ENCODE measurements at regions not wholly inside any gene's neighbourhood (a gene's known extent, or its start where the extent isn't known, plus 50 kb on each side); places are given as distances from the start of the nearest gene placed in this dataset.

DNA sequence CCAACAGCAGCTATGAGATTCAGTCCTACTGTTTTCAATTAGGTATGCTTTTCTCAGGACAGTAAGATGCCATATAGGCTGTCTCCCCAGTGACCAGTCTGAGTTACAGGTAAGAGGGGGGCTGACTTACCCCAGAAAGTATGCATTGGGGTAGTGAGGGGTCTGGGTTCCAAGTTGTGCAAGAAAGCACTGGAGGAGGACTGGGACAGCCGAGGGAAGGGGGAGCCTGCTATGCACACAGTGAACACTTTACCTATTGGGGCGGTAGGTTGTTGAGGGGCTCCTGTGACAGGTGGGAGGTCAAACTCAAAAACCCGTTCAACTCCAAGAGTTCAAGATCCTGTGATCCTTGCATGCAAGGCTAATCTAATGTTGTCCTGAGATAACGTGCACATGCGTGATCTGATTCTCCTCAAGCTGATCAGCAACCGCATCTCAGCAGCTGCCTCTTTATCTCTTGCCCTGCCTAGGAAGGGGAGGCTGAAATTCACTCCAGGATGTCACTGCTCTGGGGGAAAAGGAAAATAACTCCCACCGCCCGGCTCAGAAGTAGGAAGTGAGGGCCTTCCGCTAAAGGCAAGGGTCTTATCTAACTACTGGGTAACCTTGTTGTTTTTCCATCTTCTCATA, 108.8 kb upstream of the KIT start:
- Histone ChIP-seq H3K27ac (no peak overlapping the region), H3K4me3 (no peak overlapping the region), H3K4me1 (peaks cover 14% of the 10 kb centered on the region), H3K9me3 (no peaks in the 10 kb centered on the region), H3K27me3 (no peaks in the 10 kb centered on the region), H3K36me3 (no peaks in the 10 kb centered on the region)
- peak; percentile 58 to 74 for DNase-seq (ENCODE audit: extremely low spot score in 2 of 2)
- TF ChIP-seq POLR2A (IDR thresholded peaks at IDR 0.05) = no peak
- no peak for TF ChIP-seq POLR2AphosphoS5 (IDR thresholded peaks at IDR 0.05; ENCODE audit: insufficient read depth in 1 of 2, low read depth in 1 of 2)
- TF ChIP-seq, protein P1, sequence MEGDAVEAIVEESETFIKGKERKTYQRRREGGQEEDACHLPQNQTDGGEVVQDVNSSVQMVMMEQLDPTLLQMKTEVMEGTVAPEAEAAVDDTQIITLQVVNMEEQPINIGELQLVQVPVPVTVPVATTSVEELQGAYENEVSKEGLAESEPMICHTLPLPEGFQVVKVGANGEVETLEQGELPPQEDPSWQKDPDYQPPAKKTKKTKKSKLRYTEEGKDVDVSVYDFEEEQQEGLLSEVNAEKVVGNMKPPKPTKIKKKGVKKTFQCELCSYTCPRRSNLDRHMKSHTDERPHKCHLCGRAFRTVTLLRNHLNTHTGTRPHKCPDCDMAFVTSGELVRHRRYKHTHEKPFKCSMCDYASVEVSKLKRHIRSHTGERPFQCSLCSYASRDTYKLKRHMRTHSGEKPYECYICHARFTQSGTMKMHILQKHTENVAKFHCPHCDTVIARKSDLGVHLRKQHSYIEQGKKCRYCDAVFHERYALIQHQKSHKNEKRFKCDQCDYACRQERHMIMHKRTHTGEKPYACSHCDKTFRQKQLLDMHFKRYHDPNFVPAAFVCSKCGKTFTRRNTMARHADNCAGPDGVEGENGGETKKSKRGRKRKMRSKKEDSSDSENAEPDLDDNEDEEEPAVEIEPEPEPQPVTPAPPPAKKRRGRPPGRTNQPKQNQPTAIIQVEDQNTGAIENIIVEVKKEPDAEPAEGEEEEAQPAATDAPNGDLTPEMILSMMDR (IDR thresholded peaks at IDR 0.05) = no peak
- intact Hi-C loops (cut with DNase I) = no loop called here

DNA sequence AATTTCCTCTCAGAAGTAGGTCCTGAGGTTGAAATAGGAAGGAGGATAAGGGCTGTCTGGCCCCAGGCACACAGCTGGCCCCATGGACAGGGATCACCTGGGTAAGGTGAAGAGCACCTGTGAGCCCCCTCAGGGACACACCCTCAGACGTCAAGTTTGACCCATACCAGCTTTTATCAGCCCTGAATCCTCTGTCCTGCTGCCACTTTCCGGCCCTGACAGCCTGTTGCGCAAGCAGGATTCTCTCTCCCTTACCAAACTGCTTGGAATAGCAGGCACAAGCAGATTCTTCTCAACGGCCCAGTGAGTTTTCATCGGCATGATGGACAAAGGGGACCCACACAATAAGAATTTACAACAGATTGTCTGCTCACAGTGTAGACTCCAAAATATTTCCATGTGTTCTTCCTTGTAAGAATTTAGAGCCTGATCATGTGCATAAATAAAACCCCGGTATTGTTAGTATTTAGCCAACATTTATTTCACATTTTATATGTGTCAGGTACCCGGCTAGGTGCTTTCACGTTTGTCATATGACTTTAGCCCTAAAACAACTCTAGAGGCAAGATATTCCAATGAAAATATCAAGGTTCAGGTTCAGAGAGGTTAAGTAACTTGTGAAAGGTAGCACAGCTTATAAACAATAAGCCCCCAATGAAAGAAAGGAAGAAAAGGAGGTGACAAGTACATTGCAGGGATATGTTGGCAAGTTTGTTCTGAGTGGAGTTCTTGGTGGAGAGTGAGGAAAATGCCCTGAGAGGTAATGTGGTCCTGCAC, 107.2 kb upstream of the KIT start:
- Histone ChIP-seq H3K27me3 (no peaks in the 10 kb centered on the region), H3K27ac (no peak overlapping the region), H3K4me3 (no peak overlapping the region), H3K9me3 (no peaks in the 10 kb centered on the region), H3K36me3 (no peaks in the 10 kb centered on the region), H3K4me1 (peaks cover 11% of the 10 kb centered on the region)
- intact Hi-C loops (cut with DNase I) = no loop called here
- DNase-seq (ENCODE audit: extremely low spot score in 2 of 2) = peak in 1 of 2 donors; percentile 64
- TF ChIP-seq POLR2AphosphoS5 (IDR thresholded peaks at IDR 0.05; ENCODE audit: insufficient read depth in 1 of 2, low read depth in 1 of 2) (no peak), POLR2A (IDR thresholded peaks at IDR 0.05) (no peak)
- TF ChIP-seq, protein P1 (IDR thresholded peaks at IDR 0.05) = no peak

DNA sequence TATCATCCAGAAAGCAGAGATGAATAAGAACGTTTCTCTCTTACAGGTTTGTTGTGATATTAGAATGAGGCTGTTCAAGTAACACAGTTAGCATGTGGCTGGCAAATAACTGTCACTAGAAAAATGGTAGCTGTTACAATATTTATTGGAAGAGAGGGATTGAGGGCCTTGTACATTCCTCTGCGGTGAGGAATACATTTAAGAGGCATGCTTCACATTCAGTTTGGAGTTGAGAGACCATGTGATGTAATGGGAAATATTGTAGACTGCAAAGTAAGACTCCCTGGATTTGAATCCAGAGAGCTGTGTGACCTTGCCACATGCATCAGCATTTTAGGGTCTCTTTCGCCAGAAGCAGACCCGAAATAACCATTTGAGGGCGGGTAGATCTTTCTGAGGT, 104.8 kb upstream of the KIT start:
- H3K36me3 ChIP-seq = no peaks in the 10 kb centered on the region
- no peaks in the 10 kb centered on the region for H3K9me3 ChIP-seq
- intact Hi-C loops (cut with DNase I) = no loop called here

DNA sequence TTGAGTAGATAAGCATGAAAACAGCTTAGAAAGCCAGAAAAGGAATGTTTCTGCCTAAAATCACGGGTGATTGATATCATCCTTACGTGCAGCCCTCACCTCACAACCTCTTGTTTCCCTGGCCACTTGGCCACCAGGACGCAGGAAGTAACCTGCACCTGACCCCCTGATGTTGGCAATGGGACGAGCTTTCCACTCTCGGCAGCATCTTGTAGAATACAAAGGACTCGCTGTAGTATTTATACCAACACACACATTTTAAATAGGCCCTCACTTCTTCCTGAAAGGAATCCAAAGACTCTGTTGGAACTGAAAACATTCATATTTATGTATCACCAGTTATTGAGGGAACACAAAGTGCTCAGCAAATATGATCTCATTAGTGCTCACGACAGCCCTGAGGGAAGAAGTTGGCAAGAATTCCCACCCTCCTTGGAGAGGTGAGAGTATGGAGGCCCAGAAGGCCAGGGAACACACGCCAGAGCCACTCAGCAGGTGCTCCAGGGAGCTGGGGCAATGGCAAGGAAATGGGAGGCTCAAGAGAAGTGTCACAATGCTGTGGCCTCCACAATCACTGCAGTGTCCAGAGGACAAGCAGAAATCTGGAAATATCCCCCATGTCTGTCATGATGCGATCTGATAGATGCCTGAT, 103.3 kb upstream of the KIT start:
- no peaks in the 10 kb centered on the region for H3K27me3 ChIP-seq
- no peaks in the 10 kb centered on the region for H3K4me1 ChIP-seq
- H3K4me3 ChIP-seq = no peak overlapping the region
- H3K36me3 ChIP-seq = no peaks in the 10 kb centered on the region
- H3K27ac ChIP-seq = no peak overlapping the region
- H3K9me3 ChIP-seq = no peaks in the 10 kb centered on the region
- TF ChIP-seq POLR2AphosphoS5 (IDR thresholded peaks at IDR 0.05; ENCODE audit: insufficient read depth in 1 of 2, low read depth in 1 of 2) (no peak), POLR2A (IDR thresholded peaks at IDR 0.05) (no peak)
- TF ChIP-seq, protein P1 (IDR thresholded peaks at IDR 0.05) = no peak
- no peak for DNase-seq (ENCODE audit: extremely low spot score in 2 of 2)
- intact Hi-C loops (cut with DNase I) = no loop called here

More for the DNA sequence above, 104.8 kb upstream of the KIT start:
- DNase-seq (ENCODE audit: extremely low spot score in 2 of 2) = no peak
- H3K4me3 ChIP-seq = no peak overlapping the region
- H3K27ac ChIP-seq = no peak overlapping the region
- H3K4me1 ChIP-seq = no peaks in the 10 kb centered on the region
- TF ChIP-seq POLR2AphosphoS5 (IDR thresholded peaks at IDR 0.05; ENCODE audit: insufficient read depth in 1 of 2, low read depth in 1 of 2) (no peak), POLR2A (IDR thresholded peaks at IDR 0.05) (no peak)
- TF ChIP-seq, protein P1 (IDR thresholded peaks at IDR 0.05) = no peak
- H3K27me3 ChIP-seq = no peaks in the 10 kb centered on the region
